ENCODE measurements at regions not wholly inside any gene's neighbourhood (a gene's known extent, or its start where the extent isn't known, plus 50 kb on each side); places are given as distances from the start of the nearest gene placed in this dataset.

DNA sequence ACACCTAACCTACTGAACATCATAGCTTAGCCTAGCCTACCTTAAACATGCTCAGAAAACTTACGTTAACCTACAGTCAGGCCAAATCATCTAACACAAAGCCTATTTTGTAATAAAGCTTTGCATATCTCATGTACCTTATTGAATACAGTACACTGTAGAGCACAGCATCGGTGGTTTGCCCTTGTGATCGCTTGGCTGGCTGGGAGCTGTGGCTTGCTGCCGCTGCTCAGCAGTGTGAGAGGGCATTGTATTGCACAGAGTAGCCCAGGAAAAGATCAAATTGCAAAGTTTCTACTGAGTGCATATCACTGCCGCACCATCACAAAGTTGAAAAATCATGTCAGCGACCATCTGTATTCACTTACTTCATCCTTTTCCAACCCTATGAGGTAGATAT is 62.3 kb upstream of the NCK2 start:
- TF ChIP-seq, protein P1, sequence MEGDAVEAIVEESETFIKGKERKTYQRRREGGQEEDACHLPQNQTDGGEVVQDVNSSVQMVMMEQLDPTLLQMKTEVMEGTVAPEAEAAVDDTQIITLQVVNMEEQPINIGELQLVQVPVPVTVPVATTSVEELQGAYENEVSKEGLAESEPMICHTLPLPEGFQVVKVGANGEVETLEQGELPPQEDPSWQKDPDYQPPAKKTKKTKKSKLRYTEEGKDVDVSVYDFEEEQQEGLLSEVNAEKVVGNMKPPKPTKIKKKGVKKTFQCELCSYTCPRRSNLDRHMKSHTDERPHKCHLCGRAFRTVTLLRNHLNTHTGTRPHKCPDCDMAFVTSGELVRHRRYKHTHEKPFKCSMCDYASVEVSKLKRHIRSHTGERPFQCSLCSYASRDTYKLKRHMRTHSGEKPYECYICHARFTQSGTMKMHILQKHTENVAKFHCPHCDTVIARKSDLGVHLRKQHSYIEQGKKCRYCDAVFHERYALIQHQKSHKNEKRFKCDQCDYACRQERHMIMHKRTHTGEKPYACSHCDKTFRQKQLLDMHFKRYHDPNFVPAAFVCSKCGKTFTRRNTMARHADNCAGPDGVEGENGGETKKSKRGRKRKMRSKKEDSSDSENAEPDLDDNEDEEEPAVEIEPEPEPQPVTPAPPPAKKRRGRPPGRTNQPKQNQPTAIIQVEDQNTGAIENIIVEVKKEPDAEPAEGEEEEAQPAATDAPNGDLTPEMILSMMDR (IDR thresholded peaks at IDR 0.05; ENCODE audit: low read depth, low read length, poor library complexity, severe bottlenecking): no peak
- TF ChIP-seq EZH2phosphoT487 (IDR thresholded peaks at IDR 0.05; ENCODE audit: borderline replicate concordance, low read length): no peak

Measured in DOHH2 (cell line).